GM12891 (cell line): ENCODE measurements at regions not wholly inside any gene's neighbourhood (a gene's known extent, or its start where the extent isn't known, plus 50 kb on each side); places are given as distances from the start of the nearest gene placed in this dataset.

Experiments used
- DNase-seq: peaks from one replicate; pipeline ENCODE4 v3.0.0; 2011; ENCODE audit warnings: low spot score; ENCODE audit not compliant: insufficient read length
- FAIRE-seq: peaks from 2 replicates; lab custom pipeline; 2011; peaks lifted over from hg19 to GRCh38; lab: Jason Lieb, UNC
- PAX5 ChIP-seq: IDR thresholded peaks from 2 replicates; pipeline ENCODE4 v1.6.1; 2011; ENCODE audit warnings: low read length, moderate library complexity, mild to moderate bottlenecking; ENCODE audit not compliant: insufficient read depth, severe bottlenecking
- POLR2A ChIP-seq: IDR thresholded peaks from 2 replicates; pipeline ENCODE4 v1.6.1; 2011; ENCODE audit warnings: low read depth, low read length, control low read depth
- POLR2AphosphoS5 ChIP-seq: IDR thresholded peaks from 2 replicates; pipeline ENCODE4 v1.6.1; 2011; ENCODE audit warnings: low read depth, low read length, control low read depth
- POU2F2 ChIP-seq: IDR thresholded peaks from 2 replicates; pipeline ENCODE4 v1.6.1; 2011; ENCODE audit warnings: low read depth, mild to moderate bottlenecking, control low read depth, low read length, moderate library complexity
- SPI1 ChIP-seq: IDR thresholded peaks from 2 replicates; pipeline ENCODE4 v1.6.1; 2011; ENCODE audit warnings: low read depth, low read length, control low read depth
- TAF1 ChIP-seq: IDR thresholded peaks from 2 replicates; pipeline ENCODE4 v1.6.1; 2011; ENCODE audit warnings: low read depth, low read length, control low read depth

DNA sequence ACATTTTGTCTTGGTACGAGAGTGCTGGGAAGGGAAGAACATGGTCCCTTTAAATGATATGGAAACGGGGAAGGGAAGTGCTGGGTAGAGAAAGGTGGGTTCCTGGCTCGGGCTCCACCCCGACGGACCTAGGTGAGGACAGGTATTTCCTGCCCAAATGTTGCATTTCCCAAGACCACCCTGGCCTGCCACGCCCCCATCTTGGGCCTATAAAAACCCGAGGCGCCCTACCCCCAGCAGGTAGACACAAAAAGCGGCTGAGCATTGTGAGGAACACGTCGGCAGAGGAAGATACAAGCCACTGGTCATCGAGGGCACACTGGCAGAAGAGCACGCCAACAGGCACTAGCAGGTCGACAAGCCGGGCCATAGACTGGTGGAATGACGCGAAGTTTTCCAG, 99.4 kb downstream of the AASDHPPT start:
- FAIRE-seq = no peak
- TF ChIP-seq PAX5 (no peak), TAF1 (no peak), SPI1 (no peak), POU2F2 (no peak), POLR2A (no peak), POLR2AphosphoS5 (no peak)

DNA sequence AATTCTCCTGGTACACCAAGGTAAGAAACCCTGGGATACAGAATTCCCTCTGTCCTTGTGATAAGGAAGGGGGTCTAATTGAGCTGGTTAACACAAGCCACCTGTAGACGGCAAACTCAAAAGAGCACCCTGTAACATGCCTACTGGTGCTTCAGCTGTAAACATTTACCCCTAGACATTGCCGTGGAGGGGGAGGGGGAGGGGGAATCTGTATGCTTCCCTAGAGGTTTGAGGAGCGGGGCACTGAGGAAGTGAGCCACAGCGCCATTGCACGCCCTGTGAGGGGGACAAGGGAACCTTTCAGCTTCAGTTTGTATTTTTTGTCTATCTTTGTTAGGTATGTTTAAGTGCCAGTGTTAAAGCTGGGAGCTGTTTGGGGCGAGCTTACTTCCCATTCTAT, 99.8 kb downstream of the AASDHPPT start:
- DNase-seq = no peak
- FAIRE-seq = no peak
- no peak for TF ChIP-seq POU2F2
- no peak for TF ChIP-seq TAF1
- TF ChIP-seq SPI1 = no peak
- no peak for TF ChIP-seq POLR2AphosphoS5
- no peak for TF ChIP-seq PAX5
- TF ChIP-seq POLR2A = no peak

More for the DNA sequence above, 99.4 kb downstream of the AASDHPPT start:
- no peak for DNase-seq

DNA sequence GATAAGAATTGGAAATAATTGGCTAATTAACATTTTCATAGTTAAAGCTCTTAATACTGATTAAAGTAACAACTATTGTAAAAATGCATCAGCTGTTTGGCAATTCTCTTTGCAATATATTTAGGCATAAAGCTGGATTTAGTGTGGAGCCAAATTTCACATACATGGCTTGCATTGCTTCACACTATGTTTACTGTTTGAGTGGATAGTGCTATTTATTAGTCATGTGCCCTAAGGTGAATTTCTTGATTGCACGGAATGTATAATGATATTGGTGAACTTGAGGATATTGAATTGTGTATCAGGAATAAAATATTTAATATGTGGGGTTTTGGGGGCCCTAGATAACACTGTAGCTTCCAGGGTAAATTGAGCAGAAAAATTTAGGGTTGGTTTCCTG, 100.9 kb downstream of the AASDHPPT start:
- no peak for FAIRE-seq
- TF ChIP-seq PAX5 (no peak), SPI1 (no peak), POU2F2 (no peak), POLR2A (no peak)
- no peak for DNase-seq

DNA sequence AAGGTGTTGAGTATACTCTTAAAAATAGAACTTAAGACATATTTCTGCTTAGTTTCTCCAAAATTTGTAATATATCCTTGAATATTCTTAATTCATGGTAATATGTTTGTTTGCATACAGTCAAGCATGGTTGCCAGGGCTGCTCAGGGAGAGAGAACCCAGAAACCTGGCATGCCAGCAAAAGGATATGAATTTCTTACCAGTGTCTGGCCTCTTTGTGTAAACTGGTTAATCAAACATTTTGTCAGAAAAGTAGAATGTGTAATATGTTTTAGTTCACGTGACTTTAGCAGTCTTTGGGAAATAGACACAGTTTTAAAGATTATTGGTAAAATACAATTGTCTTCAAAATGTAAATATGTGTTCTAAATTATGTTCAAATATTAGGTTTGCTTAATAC, 101.6 kb downstream of the AASDHPPT start:
- TF ChIP-seq TAF1 (no peak), POLR2AphosphoS5 (no peak), POU2F2 (no peak), SPI1 (no peak), PAX5 (no peak), POLR2A (no peak)
- DNase-seq (no peak), FAIRE-seq (no peak)

DNA sequence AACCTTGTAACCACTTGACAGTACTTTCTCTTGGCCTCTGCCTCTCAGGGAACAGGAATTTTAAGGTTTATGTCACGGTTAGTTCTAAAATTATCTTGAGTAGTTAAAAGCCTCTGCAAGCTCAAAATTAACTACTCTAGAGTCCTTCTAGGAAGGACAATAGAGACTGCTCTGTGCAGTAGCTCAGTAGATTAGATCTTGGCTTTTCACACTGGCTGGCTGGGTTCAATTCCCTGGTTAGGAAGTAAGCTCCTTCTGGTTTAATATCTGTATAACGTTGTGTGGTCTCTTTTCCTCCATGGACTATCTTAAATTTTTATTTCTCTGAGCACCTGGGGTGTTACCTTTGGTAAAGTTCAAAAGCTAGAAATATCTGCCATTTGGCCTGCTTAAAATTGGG, 109.2 kb downstream of the AASDHPPT start:
- TF ChIP-seq POLR2AphosphoS5 (no peak), POLR2A (no peak), PAX5 (no peak), POU2F2 (no peak), TAF1 (no peak), SPI1 (no peak)
- FAIRE-seq = no peak
- DNase-seq = no peak

GRCh38 chr11:106187860-106188456, 110.5 kb downstream of the AASDHPPT start:
- FAIRE-seq (no peak), DNase-seq (no peak)
- TF ChIP-seq PAX5 (no peak), SPI1 (no peak), POLR2AphosphoS5 (no peak), TAF1 (no peak)

- DNase-seq = no peak
- no peak for FAIRE-seq
- TF ChIP-seq POLR2A = no peak
- TF ChIP-seq TAF1 = no peak
- no peak for TF ChIP-seq SPI1
Measured at GRCh38 chr11:106193956-106194355, 116.5 kb downstream of the AASDHPPT start.

- no peak for FAIRE-seq
- TF ChIP-seq POLR2A (no peak), PAX5 (no peak), TAF1 (no peak), SPI1 (no peak), POU2F2 (no peak), POLR2AphosphoS5 (no peak)
- DNase-seq = no peak
Measured at GRCh38 chr11:106197438-106197837, 120.0 kb downstream of the AASDHPPT start.

DNA sequence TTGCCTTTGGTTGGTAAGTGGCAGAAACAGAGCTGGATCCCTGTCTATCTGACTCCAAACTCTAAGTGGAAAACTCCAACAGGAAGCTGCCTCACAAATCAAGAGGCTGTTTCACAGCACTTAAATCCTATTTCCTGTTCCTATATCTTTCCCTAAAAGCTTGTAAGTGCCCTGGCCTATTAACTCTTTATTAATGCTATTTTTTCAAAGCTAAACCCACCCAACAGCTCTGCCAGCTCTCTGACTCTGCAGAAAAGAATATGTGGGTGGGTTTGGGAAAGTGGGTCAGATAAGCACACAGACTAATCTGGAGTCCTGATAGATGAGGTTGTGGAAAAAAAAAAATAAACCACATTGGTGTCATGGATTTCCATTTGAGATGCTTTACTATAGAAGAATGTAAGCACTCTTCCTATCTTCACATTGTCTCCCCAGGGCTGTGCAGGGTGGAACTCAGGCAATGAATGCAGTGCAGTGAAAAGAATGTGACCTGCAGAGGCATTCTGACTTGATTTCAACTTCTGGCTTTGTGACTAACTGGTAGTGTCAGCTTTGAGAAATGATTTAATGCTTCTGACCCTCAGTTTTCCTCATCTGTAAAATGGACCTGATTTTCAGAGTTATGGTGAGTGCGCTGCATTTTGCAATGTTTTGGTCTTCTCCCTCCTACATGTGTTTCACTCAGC, 125.6 kb downstream of the AASDHPPT start:
- no peak for FAIRE-seq
- no peak for DNase-seq
- TF ChIP-seq POU2F2 = no peak
- no peak for TF ChIP-seq POLR2AphosphoS5
- TF ChIP-seq SPI1 = no peak
- no peak for TF ChIP-seq POLR2A
- no peak for TF ChIP-seq TAF1
- no peak for TF ChIP-seq PAX5

DNA sequence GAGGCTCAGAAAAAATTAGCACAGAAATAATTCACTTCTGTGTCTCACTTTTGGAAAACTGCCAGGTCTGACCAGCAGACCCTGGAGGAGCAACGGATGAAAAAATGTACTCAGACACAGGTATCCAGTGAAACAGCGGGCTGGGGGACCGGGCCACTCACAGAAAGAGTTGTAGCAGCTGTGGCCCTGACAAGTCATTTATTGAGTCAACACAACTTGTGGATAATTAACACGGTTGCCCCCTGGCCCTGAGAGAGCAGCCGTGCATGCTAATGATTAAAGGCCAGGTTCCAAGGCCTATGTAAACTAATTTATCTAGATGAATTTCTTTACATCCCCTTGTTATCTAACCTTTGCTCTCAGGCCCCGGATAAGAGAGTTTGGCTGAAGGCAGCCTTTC, 131.3 kb downstream of the AASDHPPT start:
- DNase-seq = no peak
- no peak for FAIRE-seq
- TF ChIP-seq POLR2AphosphoS5 (no peak), TAF1 (no peak), POLR2A (no peak), PAX5 (no peak), SPI1 (no peak)
